ENCODE measurements at regions not wholly inside any gene's neighbourhood (a gene's known extent, or its start where the extent isn't known, plus 50 kb on each side); places are given as distances from the start of the nearest gene placed in this dataset.

GRCh38 chr4:71862315-71862714, 78.4 kb upstream of the GC start:
- no peaks in the 10 kb centered on the region for H3K27me3 ChIP-seq (ENCODE audit: insufficient read depth, low read length)
- no peak overlapping the region for H3K4me3 ChIP-seq (ENCODE audit: insufficient read depth, low read depth, low read length)
- Mint-ChIP-seq H3K4me1 (ENCODE audit: low read depth, unreplicated experiment) (peaks cover 2% of the 10 kb centered on the region), H3K9me3 (ENCODE audit: unreplicated experiment) (peaks cover 7% of the 10 kb centered on the region), H3K27me3 (ENCODE audit: low read depth, unreplicated experiment) (no peaks in the 10 kb centered on the region), H3K27ac (ENCODE audit: unreplicated experiment) (no peak overlapping the region), H3K36me3 (ENCODE audit: low read depth, unreplicated experiment) (no peaks in the 10 kb centered on the region), H3K4me3 (ENCODE audit: unreplicated experiment) (no peak overlapping the region)
- H3K4me2 ChIP-seq (ENCODE audit: low read length): no peak overlapping the region
- H4K20me1 ChIP-seq (ENCODE audit: insufficient read depth, low read length): no peaks in the 10 kb centered on the region
- no peak overlapping the region for H3K9ac ChIP-seq (ENCODE audit: low read length)
- no peak overlapping the region for H2AFZ ChIP-seq (ENCODE audit: low read depth, low read length)
- no peak overlapping the region for H3K27ac ChIP-seq (ENCODE audit: low read depth, low read length)
- H3K79me2 ChIP-seq (ENCODE audit: insufficient read depth, low read length): no peaks in the 10 kb centered on the region
- DNase-seq (ENCODE audit: low read depth): no peak
- TF ChIP-seq CTCF (IDR thresholded peaks at IDR 0.05; ENCODE audit: insufficient read depth, low read depth, low read length) (no peak), EZH2 (IDR thresholded peaks at IDR 0.05; ENCODE audit: insufficient read depth, low read length) (no peak)
- no peaks in the 10 kb centered on the region for H3K36me3 ChIP-seq (ENCODE audit: insufficient read depth, low read length)
- no peaks in the 10 kb centered on the region for H3K9me3 ChIP-seq (ENCODE audit: insufficient read depth, low read depth, low read length)
- no peaks in the 10 kb centered on the region for H3K4me1 ChIP-seq (ENCODE audit: insufficient read depth, low read length)
- no peak for FAIRE-seq

- no peaks in the 10 kb centered on the region for H3K4me1 ChIP-seq (ENCODE audit: insufficient read depth, low read length)
- H3K27ac Mint-ChIP-seq (ENCODE audit: unreplicated experiment): no peak overlapping the region
- no peak overlapping the region for H2AFZ ChIP-seq (ENCODE audit: low read depth, low read length)
- no peaks in the 10 kb centered on the region for H3K36me3 Mint-ChIP-seq (ENCODE audit: low read depth, unreplicated experiment)
- DNase-seq (ENCODE audit: low read depth) (no peak), FAIRE-seq (no peak)
- no peak overlapping the region for H3K4me3 ChIP-seq (ENCODE audit: insufficient read depth, low read depth, low read length)
- H3K4me1 Mint-ChIP-seq (ENCODE audit: low read depth, unreplicated experiment): no peaks in the 10 kb centered on the region
- H3K27me3 ChIP-seq (ENCODE audit: insufficient read depth, low read length): no peaks in the 10 kb centered on the region
- H3K9me3 ChIP-seq (ENCODE audit: insufficient read depth, low read depth, low read length): no peaks in the 10 kb centered on the region
- H3K9ac ChIP-seq (ENCODE audit: low read length): no peak overlapping the region
- H3K27ac ChIP-seq (ENCODE audit: low read depth, low read length): no peak overlapping the region
- H3K4me2 ChIP-seq (ENCODE audit: low read length): no peak overlapping the region
- H3K9me3 Mint-ChIP-seq (ENCODE audit: unreplicated experiment): peaks cover 7% of the 10 kb centered on the region
- no peaks in the 10 kb centered on the region for H3K79me2 ChIP-seq (ENCODE audit: insufficient read depth, low read length)
- no peaks in the 10 kb centered on the region for H3K36me3 ChIP-seq (ENCODE audit: insufficient read depth, low read length)
- no peaks in the 10 kb centered on the region for H4K20me1 ChIP-seq (ENCODE audit: insufficient read depth, low read length)
- TF ChIP-seq CTCF (IDR thresholded peaks at IDR 0.05; ENCODE audit: insufficient read depth, low read depth, low read length) (no peak), EZH2 (IDR thresholded peaks at IDR 0.05; ENCODE audit: insufficient read depth, low read length) (no peak)
- no peaks in the 10 kb centered on the region for H3K27me3 Mint-ChIP-seq (ENCODE audit: low read depth, unreplicated experiment)
- H3K4me3 Mint-ChIP-seq (ENCODE audit: unreplicated experiment): no peak overlapping the region
Measured at GRCh38 chr4:71863457-71863856, 79.6 kb upstream of the GC start.

GRCh38 chr4:71864380-71864779, 80.5 kb upstream of the GC start:
- Mint-ChIP-seq H3K4me1 (ENCODE audit: low read depth, unreplicated experiment) (no peaks in the 10 kb centered on the region), H3K27ac (ENCODE audit: unreplicated experiment) (no peak overlapping the region), H3K4me3 (ENCODE audit: unreplicated experiment) (no peak overlapping the region), H3K27me3 (ENCODE audit: low read depth, unreplicated experiment) (no peaks in the 10 kb centered on the region), H3K9me3 (ENCODE audit: unreplicated experiment) (peaks cover 7% of the 10 kb centered on the region), H3K36me3 (ENCODE audit: low read depth, unreplicated experiment) (no peaks in the 10 kb centered on the region)
- no peaks in the 10 kb centered on the region for H3K36me3 ChIP-seq (ENCODE audit: insufficient read depth, low read length)
- H3K27ac ChIP-seq (ENCODE audit: low read depth, low read length): no peak overlapping the region
- no peak overlapping the region for H2AFZ ChIP-seq (ENCODE audit: low read depth, low read length)
- no peaks in the 10 kb centered on the region for H3K4me1 ChIP-seq (ENCODE audit: insufficient read depth, low read length)
- no peaks in the 10 kb centered on the region for H3K79me2 ChIP-seq (ENCODE audit: insufficient read depth, low read length)
- DNase-seq (ENCODE audit: low read depth) (no peak), FAIRE-seq (no peak)
- H4K20me1 ChIP-seq (ENCODE audit: insufficient read depth, low read length): no peaks in the 10 kb centered on the region
- no peak overlapping the region for H3K4me3 ChIP-seq (ENCODE audit: insufficient read depth, low read depth, low read length)
- no peaks in the 10 kb centered on the region for H3K27me3 ChIP-seq (ENCODE audit: insufficient read depth, low read length)
- H3K9ac ChIP-seq (ENCODE audit: low read length): no peak overlapping the region
- no peak overlapping the region for H3K4me2 ChIP-seq (ENCODE audit: low read length)
- no peaks in the 10 kb centered on the region for H3K9me3 ChIP-seq (ENCODE audit: insufficient read depth, low read depth, low read length)
- TF ChIP-seq EZH2 (IDR thresholded peaks at IDR 0.05; ENCODE audit: insufficient read depth, low read length) (no peak), CTCF (IDR thresholded peaks at IDR 0.05; ENCODE audit: insufficient read depth, low read depth, low read length) (no peak)

Data from astrocyte (in vitro differentiated cells and primary cell).